HS-5 (cell line): ENCODE measurements at regions not wholly inside any gene's neighbourhood (a gene's known extent, or its start where the extent isn't known, plus 50 kb on each side); places are given as distances from the start of the nearest gene placed in this dataset.
"Not testable (repeated sequence)": the region's sequence is repeated elsewhere in the genome, so short reads cannot be mapped to it uniquely, and the experiment has no call there.

Experiments used
- DNase-seq: peaks from one replicate; pipeline ENCODE4 v3.0.0-alpha.2; 2012; ENCODE audit warnings: low read depth

- no peak for DNase-seq
These were observed 142.4 kb upstream of the GALNT2 start for GRCh38 chr1:229924639-229925038.

- DNase-seq = no peak
These were observed 138.3 kb upstream of the GALNT2 start for GRCh38 chr1:229928767-229929166.

- DNase-seq = not testable (repeated sequence)
These were observed 135.3 kb upstream of the GALNT2 start for GRCh38 chr1:229931751-229932150.

GRCh38 chr1:229935157-229935556, 131.9 kb upstream of the GALNT2 start:
- not testable (repeated sequence) for DNase-seq

GRCh38 chr1:229938551-229938950, 128.5 kb upstream of the GALNT2 start:
- no peak for DNase-seq

- DNase-seq = no peak
These were observed 126.4 kb upstream of the GALNT2 start for GRCh38 chr1:229940684-229941083.

GRCh38 chr1:229941160-229941559, 125.9 kb upstream of the GALNT2 start:
- DNase-seq = no peak

- DNase-seq = no peak
These were observed 125.2 kb upstream of the GALNT2 start for GRCh38 chr1:229941831-229942230.

- DNase-seq = no peak
These were observed 124.5 kb upstream of the GALNT2 start for GRCh38 chr1:229942501-229942900.

GRCh38 chr1:229943148-229943714, 123.8 kb upstream of the GALNT2 start:
- DNase-seq = no peak

- DNase-seq = no peak
These were observed 122.9 kb upstream of the GALNT2 start for GRCh38 chr1:229943988-229944743.

- DNase-seq = no peak
These were observed 121.2 kb upstream of the GALNT2 start for GRCh38 chr1:229945795-229946194.

GRCh38 chr1:229947968-229948367, 119.1 kb upstream of the GALNT2 start:
- DNase-seq = no peak

GRCh38 chr1:229948438-229948837, 118.6 kb upstream of the GALNT2 start:
- DNase-seq = no peak

GRCh38 chr1:229949500-229949899, 117.5 kb upstream of the GALNT2 start:
- no peak for DNase-seq

GRCh38 chr1:229950020-229950419, 117.0 kb upstream of the GALNT2 start:
- DNase-seq = no peak

GRCh38 chr1:229950908-229951307, 116.1 kb upstream of the GALNT2 start:
- DNase-seq = no peak

GRCh38 chr1:229951856-229952534, 115.0 kb upstream of the GALNT2 start:
- DNase-seq = no peak

- DNase-seq = no peak
These were observed 114.1 kb upstream of the GALNT2 start for GRCh38 chr1:229952670-229953520.

- DNase-seq = no peak
These were observed 113.2 kb upstream of the GALNT2 start for GRCh38 chr1:229953736-229954326.

GRCh38 chr1:229964281-229964680, 102.8 kb upstream of the GALNT2 start:
- DNase-seq = no peak

- no peak for DNase-seq
These were observed 96.3 kb upstream of the GALNT2 start for GRCh38 chr1:229970714-229971113.
